Parathyroid adenoma (tissue), 2 donors: ENCODE measurements at regions not wholly inside any gene's neighbourhood (a gene's known extent, or its start where the extent isn't known, plus 50 kb on each side); places are given as distances from the start of the nearest gene placed in this dataset.

Experiments used
- H2AFZ ChIP-seq: fragments of 300-600 bp; sonication (generic); one replicate; pipeline ENCODE4 v1.7.0; 2017; ENCODE audit warnings: antibody characterized with exemption, mild to moderate bottlenecking
- H3K27ac ChIP-seq: fragments of 300-600 bp; sonication (generic); one replicate; pipeline ENCODE4 v1.7.0; 2017
- H3K27me3 ChIP-seq: fragments of 300-600 bp; sonication (generic); one replicate; pipeline ENCODE4 v1.7.0; 2017; ENCODE audit warnings: low read length; ENCODE audit not compliant: control insufficient read depth, insufficient read depth
- H3K36me3 ChIP-seq: fragments of 300-600 bp; sonication (generic); one replicate; pipeline ENCODE4 v1.7.0; 2017; ENCODE audit warnings: low read length; ENCODE audit not compliant: control insufficient read depth, insufficient read depth
- H3K4me1 ChIP-seq: fragments of 300-600 bp; sonication (generic); one replicate; pipeline ENCODE4 v1.7.0; 2017; ENCODE audit warnings: control low read depth
- H3K4me2 ChIP-seq: fragments of 300-600 bp; sonication (generic); one replicate; pipeline ENCODE4 v1.7.0; 2017; ENCODE audit warnings: low read length
- H3K4me3 ChIP-seq: fragments of 300-600 bp; sonication (generic); one replicate; pipeline ENCODE4 v1.7.0; 2017; ENCODE audit warnings: low read depth, low read length
- H3K79me2 ChIP-seq: fragments of 300-600 bp; sonication (generic); one replicate; pipeline ENCODE4 v1.7.0; 2017; ENCODE audit warnings: control low read depth
- H3K9ac ChIP-seq: fragments of 300-600 bp; sonication (generic); one replicate; pipeline ENCODE4 v1.7.0; 2017; ENCODE audit warnings: mild to moderate bottlenecking
- H3K9me3 ChIP-seq: fragments of 300-600 bp; sonication (generic); one replicate; pipeline ENCODE4 v1.7.0; 2017; ENCODE audit warnings: low read length; ENCODE audit not compliant: control insufficient read depth
- CTCF ChIP-seq: fragments of 300-600 bp; sonication (generic); IDR thresholded peaks from one replicate; pipeline ENCODE4 v1.7.0; 2017; ENCODE audit warnings: antibody characterized with exemption, mild to moderate bottlenecking
- donor health status: primary hyperparathyroidism.

GRCh38 chr17:14903854-14904253, 361.3 kb downstream of the PMP22 start:
- no peak overlapping the region for H3K4me2 ChIP-seq
- TF ChIP-seq CTCF, result no peak
- no peak overlapping the region for H3K9ac ChIP-seq
- H2AFZ ChIP-seq, result no peak overlapping the region
- H3K27me3 ChIP-seq, result no peaks in the 10 kb centered on the region
- no peaks in the 10 kb centered on the region for H3K4me1 ChIP-seq
- no peaks in the 10 kb centered on the region for H3K79me2 ChIP-seq
- no peak overlapping the region for H3K27ac ChIP-seq
- H3K4me3 ChIP-seq, result no peak overlapping the region
- no peaks in the 10 kb centered on the region for H3K9me3 ChIP-seq
- H3K36me3 ChIP-seq, result no peaks in the 10 kb centered on the region

- Histone ChIP-seq H3K4me1 (no peaks in the 10 kb centered on the region), H3K9me3 (no peaks in the 10 kb centered on the region), H3K36me3 (no peaks in the 10 kb centered on the region), H3K27me3 (no peaks in the 10 kb centered on the region), H3K4me3 (no peak overlapping the region), H2AFZ (no peak overlapping the region), H3K27ac (no peak overlapping the region), H3K9ac (no peak overlapping the region), H3K79me2 (no peaks in the 10 kb centered on the region), H3K4me2 (no peak overlapping the region)
- no peak for TF ChIP-seq CTCF
Observed at GRCh38 chr17:14902803-14903202, 362.3 kb downstream of the PMP22 start.

DNA sequence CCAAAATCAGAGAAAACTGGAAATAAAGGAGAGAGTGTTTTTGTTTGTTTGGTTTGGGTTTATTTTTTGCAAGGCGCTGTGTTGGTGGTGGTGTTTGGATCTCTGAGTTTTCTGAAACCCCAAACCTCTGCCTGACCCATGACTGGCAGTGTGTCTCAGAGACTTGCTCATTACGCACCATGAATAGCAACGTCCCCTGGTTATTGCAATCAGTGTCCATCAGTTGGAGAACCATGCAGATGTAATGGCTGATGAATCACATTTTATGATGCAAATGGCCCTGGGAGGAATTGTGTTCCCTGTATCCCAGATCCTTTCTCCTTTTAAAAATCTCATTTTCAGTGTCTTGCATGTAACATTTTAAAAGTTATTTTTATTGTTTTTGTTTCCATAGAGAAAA, 362.8 kb downstream of the PMP22 start:
- no peaks in the 10 kb centered on the region for H3K27me3 ChIP-seq
- H2AFZ ChIP-seq, result no peak overlapping the region
- no peak for TF ChIP-seq CTCF
- no peak overlapping the region for H3K4me2 ChIP-seq
- no peak overlapping the region for H3K9ac ChIP-seq
- H3K79me2 ChIP-seq, result no peaks in the 10 kb centered on the region
- H3K9me3 ChIP-seq, result no peaks in the 10 kb centered on the region
- H3K27ac ChIP-seq, result no peak overlapping the region
- no peaks in the 10 kb centered on the region for H3K4me1 ChIP-seq
- no peaks in the 10 kb centered on the region for H3K36me3 ChIP-seq
- H3K4me3 ChIP-seq, result no peak overlapping the region

- Histone ChIP-seq H3K36me3 (no peaks in the 10 kb centered on the region), H3K9me3 (no peaks in the 10 kb centered on the region), H3K27me3 (no peaks in the 10 kb centered on the region), H3K9ac (no peak overlapping the region), H3K79me2 (no peaks in the 10 kb centered on the region), H3K4me2 (no peak overlapping the region), H3K27ac (no peak overlapping the region), H3K4me1 (no peaks in the 10 kb centered on the region), H2AFZ (no peak overlapping the region), H3K4me3 (no peak overlapping the region)
- no peak for TF ChIP-seq CTCF
Observed at GRCh38 chr17:14901376-14901775, 363.8 kb downstream of the PMP22 start.

DNA sequence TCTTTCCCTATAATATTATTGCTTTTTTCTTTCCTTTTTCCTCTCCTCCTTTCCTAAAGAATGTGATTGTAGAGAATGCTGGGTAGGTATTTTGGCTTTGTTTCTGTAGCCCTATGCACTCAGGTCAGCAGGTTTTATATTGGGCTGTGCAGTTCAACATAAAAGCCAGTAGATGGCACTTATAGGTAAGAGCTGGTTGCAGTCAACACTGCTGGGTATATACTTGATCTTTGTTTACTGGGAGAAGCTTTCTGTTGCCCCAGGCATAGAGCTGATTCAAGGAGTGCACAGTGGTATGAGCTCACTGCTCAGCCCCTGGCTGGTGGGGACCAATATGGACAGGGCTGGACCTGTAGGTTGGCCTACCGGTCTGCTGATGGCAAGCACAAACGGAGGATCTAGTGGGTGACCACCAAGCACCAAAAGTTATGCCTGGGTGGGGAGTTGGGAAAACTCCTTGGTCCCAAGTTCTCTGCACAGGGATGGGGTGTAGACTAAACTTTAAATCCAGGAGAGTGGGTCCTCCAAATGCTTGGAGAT, 378.9 kb downstream of the PMP22 start:
- H3K9me3 ChIP-seq, result no peaks in the 10 kb centered on the region
- no peak overlapping the region for H3K4me3 ChIP-seq
- H3K36me3 ChIP-seq, result no peaks in the 10 kb centered on the region
- H3K4me1 ChIP-seq, result no peaks in the 10 kb centered on the region
- no peak overlapping the region for H3K4me2 ChIP-seq
- no peak overlapping the region for H3K9ac ChIP-seq
- no peak overlapping the region for H2AFZ ChIP-seq
- H3K27me3 ChIP-seq, result no peaks in the 10 kb centered on the region
- no peak for TF ChIP-seq CTCF
- H3K27ac ChIP-seq, result no peak overlapping the region
- H3K79me2 ChIP-seq, result no peaks in the 10 kb centered on the region
